H9 (cell line): ENCODE measurements at regions not wholly inside any gene's neighbourhood (a gene's known extent, or its start where the extent isn't known, plus 50 kb on each side); places are given as distances from the start of the nearest gene placed in this dataset.

Experiments used
- DNase-seq: peaks from one replicate; pipeline ENCODE4 v3.0.0-alpha.2; 2017
- H2AFZ ChIP-seq: one replicate; pipeline ENCODE4 v1.6.1; 2013; ENCODE audit warnings: mild to moderate bottlenecking, low read length, control low read depth, moderate library complexity
- H2AK5ac ChIP-seq: 2 replicates; pipeline ENCODE4 v1.6.1; 2013; ENCODE audit warnings: low read length, control low read depth, mixed read lengths; ENCODE audit not compliant: insufficient read length
- H2BK120ac ChIP-seq: one replicate; pipeline ENCODE4 v1.6.1; 2013; ENCODE audit warnings: low read depth, mild to moderate bottlenecking, low read length, control low read depth, inconsistent platforms; ENCODE audit not compliant: poor library complexity, severe bottlenecking
- H2BK12ac ChIP-seq: 2 replicates; pipeline ENCODE4 v1.6.1; 2013; ENCODE audit warnings: low read length, control low read depth, mixed read lengths, low read depth; ENCODE audit not compliant: insufficient read length
- H2BK15ac ChIP-seq: 2 replicates; pipeline ENCODE4 v1.6.1; 2013; ENCODE audit warnings: low read depth, low read length, control low read depth
- H2BK20ac ChIP-seq: one replicate; pipeline ENCODE4 v1.6.1; 2013; ENCODE audit warnings: low read depth, mild to moderate bottlenecking, low read length, control low read depth, inconsistent platforms; ENCODE audit not compliant: poor library complexity, severe bottlenecking
- H2BK5ac ChIP-seq: 2 replicates; pipeline ENCODE4 v1.6.1; 2013; ENCODE audit warnings: low read length, control low read depth, mixed read lengths; ENCODE audit not compliant: insufficient read length
- H3K14ac ChIP-seq: 2 replicates; pipeline ENCODE4 v1.6.1; 2013; ENCODE audit warnings: low read length, control low read depth; ENCODE audit not compliant: insufficient read depth
- H3K18ac ChIP-seq: 2 replicates; pipeline ENCODE4 v1.6.1; 2013; ENCODE audit warnings: low read depth, mild to moderate bottlenecking, mixed read lengths, low read length, control low read depth; ENCODE audit not compliant: insufficient read length
- H3K23ac ChIP-seq: 2 replicates; pipeline ENCODE4 v1.6.1; 2013; ENCODE audit warnings: low read length, control low read depth, mixed read lengths, low read depth; ENCODE audit not compliant: insufficient read length
- H3K23me2 ChIP-seq: 2 replicates; pipeline ENCODE4 v1.6.1; 2013; ENCODE audit warnings: low read depth, mild to moderate bottlenecking, mixed read lengths, low read length, control low read depth; ENCODE audit not compliant: insufficient read length, poor library complexity, severe bottlenecking
- H3K27ac ChIP-seq: 2 replicates; pipeline ENCODE4 v1.5.1; 2013; ENCODE audit warnings: low read length, control low read depth, mixed read lengths, low read depth; ENCODE audit not compliant: insufficient read length
- H3K27me3 ChIP-seq: 2 replicates; pipeline ENCODE4 v1.6.1; 2013; ENCODE audit warnings: low read length, control low read depth, inconsistent platforms; ENCODE audit not compliant: insufficient read depth
- H3K4ac ChIP-seq: 2 replicates; pipeline ENCODE4 v1.6.1; 2013; ENCODE audit warnings: low read depth, mild to moderate bottlenecking, control low read depth, inconsistent platforms, low read length, moderate library complexity
- H3K4me1 ChIP-seq: 2 replicates; pipeline ENCODE4 v1.6.1; 2013; ENCODE audit warnings: low read length, control low read depth, inconsistent platforms; ENCODE audit not compliant: insufficient read depth
- H3K4me2 ChIP-seq: 2 replicates; pipeline ENCODE4 v1.6.1; 2013; ENCODE audit warnings: low read length, control low read depth, mixed read lengths; ENCODE audit not compliant: insufficient read length, insufficient read depth
- H3K56ac ChIP-seq: 2 replicates; pipeline ENCODE4 v1.6.1; 2013; ENCODE audit warnings: low read depth, mild to moderate bottlenecking, mixed read lengths, low read length, control low read depth; ENCODE audit not compliant: insufficient read length
- H3K79me1 ChIP-seq: 2 replicates; pipeline ENCODE4 v1.6.1; 2013; ENCODE audit warnings: low read depth, mild to moderate bottlenecking, moderate library complexity, low read length, control low read depth, inconsistent platforms; ENCODE audit not compliant: insufficient read depth, poor library complexity, severe bottlenecking
- H3K79me2 ChIP-seq: 2 replicates; pipeline ENCODE4 v1.6.1; 2013; ENCODE audit warnings: low read length, control low read depth, inconsistent platforms; ENCODE audit not compliant: insufficient read depth
- H3K9ac ChIP-seq: 2 replicates; pipeline ENCODE4 v1.6.1; 2013; ENCODE audit warnings: low read length, control low read depth, mixed read lengths; ENCODE audit not compliant: insufficient read length; ENCODE audit errors: extremely low read depth
- H3K9me3 ChIP-seq: one replicate; pipeline ENCODE4 v1.6.1; 2013; ENCODE audit warnings: low read depth, low read length, inconsistent platforms; ENCODE audit not compliant: control insufficient read depth
- H3T11ph ChIP-seq: one replicate; pipeline ENCODE4 v1.6.1; 2013; ENCODE audit warnings: mild to moderate bottlenecking, low read length, control low read depth, inconsistent platforms
- H4K20me1 ChIP-seq: one replicate; pipeline ENCODE4 v1.6.1; 2013; ENCODE audit not compliant: control insufficient read depth, insufficient read length, insufficient read depth
- H4K5ac ChIP-seq: 2 replicates; pipeline ENCODE4 v1.6.1; 2013; ENCODE audit warnings: low read depth, mild to moderate bottlenecking, mixed read lengths, low read length, control low read depth; ENCODE audit not compliant: insufficient read length
- H4K8ac ChIP-seq: replicated peaks from 2 replicates; pipeline ENCODE4 v1.6.1; 2013; ENCODE audit warnings: low read length, control low read depth, mixed read lengths, low read depth; ENCODE audit not compliant: insufficient read length
- H4K91ac ChIP-seq: 2 replicates; pipeline ENCODE4 v1.6.1; 2013; ENCODE audit warnings: low read depth, mild to moderate bottlenecking, moderate library complexity, mixed read lengths, low read length, control low read depth; ENCODE audit not compliant: insufficient read length
- H3K27ac Mint-ChIP-seq, 3 experiments: 2 replicates in 2 of 3; 3 replicates in 1 of 3; pipeline ENCODE4 v1.8.0; 2020 to 2021; ENCODE audit warnings: mixed read lengths in 3 of 3, mild to moderate bottlenecking in 1 of 3, moderate library complexity in 1 of 3
- H3K27me3 Mint-ChIP-seq: 2 replicates; pipeline ENCODE4 v1.8.0; 2021; ENCODE audit warnings: low read depth, mild to moderate bottlenecking, moderate library complexity, mixed read lengths
- H3K36me3 Mint-ChIP-seq, 3 experiments: 2 replicates in 2 of 3; 3 replicates in 1 of 3; pipeline ENCODE4 v1.8.0; 2020 to 2021; ENCODE audit warnings: low read depth in 3 of 3, mixed read lengths in 3 of 3; ENCODE audit not compliant: insufficient read depth in 1 of 3
- H3K4me1 Mint-ChIP-seq, 2 experiments: 2 replicates each; pipeline ENCODE4 v1.8.0; 2020; ENCODE audit warnings: mixed read lengths in 2 of 2
- H3K4me3 Mint-ChIP-seq, 2 experiments: 2 replicates in 1 of 2; 3 replicates in 1 of 2; pipeline ENCODE4 v1.8.0; 2020 to 2021; ENCODE audit warnings: mild to moderate bottlenecking in 2 of 2, mixed read lengths in 2 of 2, moderate library complexity in 1 of 2
- H3K9me3 Mint-ChIP-seq, 2 experiments: 2 replicates in 1 of 2; 3 replicates in 1 of 2; pipeline ENCODE4 v1.8.0; 2020; ENCODE audit warnings: mild to moderate bottlenecking in 2 of 2, mixed read lengths in 2 of 2, moderate library complexity in 1 of 2
- CTCF ChIP-seq: fragments of 200-600 bp; sonication (generic); conservative IDR thresholded peaks from 3 replicates; pipeline ENCODE4 v1.8.0; 2021; ENCODE audit warnings: antibody characterized with exemption, mild to moderate bottlenecking

DNA sequence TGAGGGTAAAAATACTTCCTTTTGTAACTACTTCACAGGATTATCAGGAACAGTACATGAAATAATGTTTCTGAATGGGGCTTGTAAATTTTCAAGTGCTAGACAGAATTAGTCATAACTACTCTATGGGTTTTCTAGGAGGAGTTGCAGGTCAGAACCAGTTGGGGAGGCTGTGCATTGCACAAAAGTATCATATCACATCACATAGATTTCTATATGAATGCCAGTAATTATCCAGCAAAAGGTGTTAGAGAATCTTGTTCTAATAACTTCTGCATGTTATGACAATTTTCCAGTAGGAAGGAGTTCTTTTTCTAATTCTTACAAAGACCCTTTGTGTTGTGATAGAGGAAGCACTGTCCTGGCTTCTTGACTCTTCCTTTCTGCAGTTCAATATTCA, 551.6 kb downstream of the COL12A1 start:
- Histone ChIP-seq H2BK12ac (no peak overlapping the region), H3K56ac (no peak overlapping the region), H2BK120ac (no peak overlapping the region), H3K18ac (no peak overlapping the region), H4K91ac (no peak overlapping the region), H3K27ac (no peak overlapping the region), H4K20me1 (no peaks in the 10 kb centered on the region), H2AFZ (no peak overlapping the region), H3K23ac (no peak overlapping the region), H4K8ac (no peak overlapping the region), H2BK5ac (no peak overlapping the region), H3K4ac (no peak overlapping the region), H3K23me2 (no peaks in the 10 kb centered on the region), H3K4me1 (no peaks in the 10 kb centered on the region), H3T11ph (no peak overlapping the region), H3K79me2 (no peaks in the 10 kb centered on the region), H2BK20ac (no peak overlapping the region), H2AK5ac (no peak overlapping the region), H2BK15ac (no peak overlapping the region), H3K79me1 (no peaks in the 10 kb centered on the region), H3K27me3 (no peaks in the 10 kb centered on the region), H3K14ac (no peak overlapping the region), H3K4me2 (no peak overlapping the region), H3K9ac (no peak overlapping the region), H4K5ac (no peak overlapping the region), H3K9me3 (no peaks in the 10 kb centered on the region)
- H3K9me3 Mint-ChIP-seq, result peaks cover 3% of the 10 kb centered on the region in 2 experiments
- H3K4me3 Mint-ChIP-seq, result no peak overlapping the region
- H3K4me1 Mint-ChIP-seq, result no peaks in the 10 kb centered on the region
- peaks cover under 1 to 3% (median 2%) of the 10 kb centered on the region in 3 experiments; a peak in 2 of 7 replicates for H3K36me3 Mint-ChIP-seq
- DNase-seq, result no peak
- no peaks in the 10 kb centered on the region; the same call in 1 of the 2 replicates for H3K27me3 Mint-ChIP-seq
- TF ChIP-seq CTCF, result no peak
- H3K27ac Mint-ChIP-seq, result no peak overlapping the region
